Heart left ventricle (tissue), 16 donors: ENCODE measurements at regions not wholly inside any gene's neighbourhood (a gene's known extent, or its start where the extent isn't known, plus 50 kb on each side); places are given as distances from the start of the nearest gene placed in this dataset.

ENCODE experiments used
- ATAC-seq, 4 donors: fragments of 200-7000 bp; cut with Tn5 transposase; one replicate each; pipeline ENCODE4 v1.9.1; 2020 to 2022; ENCODE audit warnings: moderate library complexity in 4 of 4, mild to moderate bottlenecking in 3 of 4, moderate number of reproducible peaks in 1 of 4
- DNase-seq, 5 donors: peaks; one replicate each; pipeline ENCODE4 v3.0.0-alpha.2; 2020
- H3K27ac ChIP-seq, 12 donors: fragments of 200-600 bp; sonication (generic) in 4 of 12; one replicate each; pipeline versions ENCODE4 v1.5.0 to v1.8.0; 2016 to 2022; ENCODE audit warnings: mild to moderate bottlenecking in 2 of 12
- H3K27me3 ChIP-seq, 9 donors: fragments of 200-600 bp; sonication (generic) in 2 of 9; one replicate each; pipeline versions ENCODE4 v1.5.1 to v1.8.0; 2016 to 2022; ENCODE audit warnings: mild to moderate bottlenecking in 3 of 9
- H3K36me3 ChIP-seq, 9 donors: fragments of 200-600 bp; sonication (generic) in 2 of 9; one replicate each; pipeline versions ENCODE4 v1.5.0 to v1.8.0; 2018 to 2022; ENCODE audit warnings: mild to moderate bottlenecking in 2 of 9
- H3K4me1 ChIP-seq, 12 donors: fragments of 200-600 bp; sonication (generic) in 4 of 12; one replicate each; pipeline versions ENCODE4 v1.5.0 to v1.8.0; 2016 to 2022; ENCODE audit warnings: mild to moderate bottlenecking in 3 of 12
- H3K4me3 ChIP-seq, 12 donors: fragments of 200-600 bp; sonication (generic) in 4 of 12; one replicate each; pipeline versions ENCODE4 v1.5.0 to v1.8.0; 2017 to 2022; ENCODE audit warnings: mild to moderate bottlenecking in 9 of 12, moderate library complexity in 4 of 12
- H3K9me3 ChIP-seq, 12 donors: fragments of 200-600 bp; sonication (generic) in 4 of 12; one replicate each; pipeline versions ENCODE4 v1.5.0 to v1.8.0; 2016 to 2022; ENCODE audit warnings: mild to moderate bottlenecking in 1 of 12
- POLR2A ChIP-seq, 2 donors: fragments of 450-650 bp; IDR thresholded peaks; one replicate each; pipeline ENCODE4 v1.6.1; 2017; ENCODE audit warnings: antibody characterized with exemption in 2 of 2, mild to moderate bottlenecking in 2 of 2, moderate library complexity in 2 of 2
- WGBS, 4 donors: extraction: QIAGEN DNeasy Blood & Tissue Kit in 2 of 4; methylation state at CpG; one replicate each; pipeline versions ENCODE4 v1.1.5 to v1.1.7; 2013 to 2018; 5-methylcytosine and 5-hydroxymethylcytosine counted together
- intact Hi-C, 10 donors: fragments of 100-400 bp; cut with DNase I; formaldehyde crosslinking; loops; one replicate each; pipeline versions ENCODE4 v1.11.1 to v1.14.2; 2022
- TF ChIP-seq, protein P1 (sequence below), 12 donors: fragments of 200-600 bp; sonication (generic) in 4 of 12; IDR thresholded peaks; one replicate each; pipeline versions ENCODE4 v1.5.0 to v1.8.0; 2018 to 2022; ENCODE audit warnings: antibody characterized with exemption in 12 of 12, mild to moderate bottlenecking in 5 of 12
- donor health status: ischemic (EF 13 %, LVEDD 7.1; RV severe dilation, severe dysfunction).
- donor health status: healthy with polysubstance abuse.
- donor health status: DM: no; HTN: yes; CAD: no.
- donor health status: DM: no; HTN: no; CAD: no.
- donor health status: ischemic (EF 25% LVEDD 6.9; RV normal size, moderate dysfunction).
- donor health status: ischemic (EF 25% LVEDD 5.7; RV mildly dilated, moderate dysfunction).
- donor health status: healthy.
- donor health status: DM: yes; HTN: yes; CAD: no.
- donor health status: ischemic (EF 35%, LVEDD 5.7; RV mildly dilated, moderate dysfunction).
- donor health status: nonischemic (EF 11% LVEDD 7.7; RV severe dilation, severe dysfunction).
- donor health status: DM: yes; HTN: yes; CAD: no.
- donor health status: PGD.
- donor health status: ischemic (EF 29% LVEDD 5.4; RV normal size, mild dysfunction).
- donor health status: nonischemic (EF 23%, LVEDD 6.1; RV moderate dilation, normal function).

DNA sequence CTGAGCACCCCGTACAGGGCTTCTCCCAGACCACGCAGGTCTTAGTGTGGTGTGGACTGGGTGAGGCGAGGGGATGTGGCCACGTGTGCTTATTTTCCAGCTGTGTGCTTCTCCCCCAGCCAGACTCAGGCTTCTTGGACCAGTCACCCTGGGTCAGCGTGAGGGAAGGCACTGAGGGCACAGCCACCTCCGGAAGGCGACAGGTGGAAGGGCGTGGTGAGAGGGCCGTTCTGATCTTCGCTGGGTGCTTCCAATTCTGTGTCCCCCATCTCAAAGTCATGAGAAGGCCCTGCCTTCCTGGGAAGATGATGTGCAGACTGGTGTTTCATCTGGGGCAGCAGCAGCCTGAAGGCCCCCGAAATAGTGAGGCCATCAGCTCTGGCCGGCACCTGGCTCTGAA lies 169.7 kb upstream of the MYCN start:
- 82 to 96% (median 94%) methylated on average over 10 to 12 of the region's 12 CpGs for WGBS, 4 donors
- DNase-seq (no peak), ATAC-seq (no peak)
- Histone ChIP-seq H3K27ac (no peak overlapping the region), H3K4me3 (no peak overlapping the region), H3K4me1 (no peaks in the 10 kb centered on the region), H3K9me3 (no peaks in the 10 kb centered on the region), H3K27me3 (peaks cover 0 to 5% (median 0%) of the 10 kb centered on the region in 9 donors), H3K36me3 (no peaks in the 10 kb centered on the region)
- intact Hi-C loops = no loop called here
- TF ChIP-seq POLR2A (IDR thresholded peaks at IDR 0.05) = no peak
- TF ChIP-seq, protein P1, sequence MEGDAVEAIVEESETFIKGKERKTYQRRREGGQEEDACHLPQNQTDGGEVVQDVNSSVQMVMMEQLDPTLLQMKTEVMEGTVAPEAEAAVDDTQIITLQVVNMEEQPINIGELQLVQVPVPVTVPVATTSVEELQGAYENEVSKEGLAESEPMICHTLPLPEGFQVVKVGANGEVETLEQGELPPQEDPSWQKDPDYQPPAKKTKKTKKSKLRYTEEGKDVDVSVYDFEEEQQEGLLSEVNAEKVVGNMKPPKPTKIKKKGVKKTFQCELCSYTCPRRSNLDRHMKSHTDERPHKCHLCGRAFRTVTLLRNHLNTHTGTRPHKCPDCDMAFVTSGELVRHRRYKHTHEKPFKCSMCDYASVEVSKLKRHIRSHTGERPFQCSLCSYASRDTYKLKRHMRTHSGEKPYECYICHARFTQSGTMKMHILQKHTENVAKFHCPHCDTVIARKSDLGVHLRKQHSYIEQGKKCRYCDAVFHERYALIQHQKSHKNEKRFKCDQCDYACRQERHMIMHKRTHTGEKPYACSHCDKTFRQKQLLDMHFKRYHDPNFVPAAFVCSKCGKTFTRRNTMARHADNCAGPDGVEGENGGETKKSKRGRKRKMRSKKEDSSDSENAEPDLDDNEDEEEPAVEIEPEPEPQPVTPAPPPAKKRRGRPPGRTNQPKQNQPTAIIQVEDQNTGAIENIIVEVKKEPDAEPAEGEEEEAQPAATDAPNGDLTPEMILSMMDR (IDR thresholded peaks at IDR 0.05) = no peak

DNA sequence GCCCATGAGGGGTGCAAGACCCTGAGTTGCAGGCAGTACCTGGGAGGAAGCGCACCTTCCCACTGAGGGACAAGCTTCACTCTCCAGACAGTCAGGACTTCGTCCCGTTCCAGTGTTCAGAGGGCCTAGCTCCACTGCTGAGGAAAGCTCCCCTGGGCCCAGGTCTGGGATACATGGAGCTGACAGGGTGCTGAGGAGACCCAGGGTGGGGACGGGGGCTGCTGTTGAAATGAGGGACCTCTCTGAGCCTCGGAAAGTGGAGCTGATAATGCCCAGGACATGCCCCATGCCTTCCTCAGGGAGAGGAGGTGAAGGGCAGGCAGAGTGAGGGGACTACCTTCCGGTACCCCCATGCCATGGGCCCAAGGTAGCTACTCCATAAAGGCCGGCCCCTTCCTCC lies 169.2 kb upstream of the MYCN start:
- Histone ChIP-seq H3K27me3 (no peaks in the 10 kb centered on the region), H3K4me3 (no peak overlapping the region), H3K9me3 (no peaks in the 10 kb centered on the region), H3K36me3 (no peaks in the 10 kb centered on the region), H3K4me1 (no peaks in the 10 kb centered on the region), H3K27ac (no peak overlapping the region)
- ATAC-seq = no peak
- TF ChIP-seq POLR2A (IDR thresholded peaks at IDR 0.05) = no peak
- TF ChIP-seq, protein P1 (IDR thresholded peaks at IDR 0.05) = no peak
- 92 to 97% (median 95%) methylated on average over 6 to 7 of the region's 7 CpGs for WGBS, 4 donors
- intact Hi-C loops = no loop called here
- no peak for DNase-seq

DNA sequence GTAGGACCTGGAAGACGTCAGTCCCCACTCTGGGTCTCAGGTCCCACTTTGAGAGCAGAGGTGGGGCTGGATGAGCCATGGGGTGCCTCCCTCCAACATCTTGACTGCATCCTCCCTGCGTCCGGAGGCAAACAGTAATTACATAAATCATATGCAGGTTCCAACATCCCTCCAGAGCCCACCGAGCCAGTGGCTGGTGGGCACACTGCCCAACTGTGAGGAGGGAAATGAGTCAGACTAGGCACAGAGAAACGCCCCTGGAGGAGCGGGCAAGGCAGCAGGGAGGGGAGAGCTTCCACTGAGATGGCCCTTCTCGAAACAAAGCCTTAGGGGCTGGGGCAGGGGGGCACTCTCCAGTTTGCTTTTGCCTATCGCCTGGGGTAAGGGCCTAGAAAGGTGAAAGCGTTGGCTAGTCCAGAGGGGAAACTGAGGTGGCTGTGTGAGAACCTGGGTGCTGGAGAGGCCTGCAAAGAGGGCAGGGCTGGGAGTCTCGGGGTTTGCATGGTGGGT lies 168.2 kb upstream of the MYCN start:
- H3K9me3 ChIP-seq = no peaks in the 10 kb centered on the region
- no peaks in the 10 kb centered on the region for H3K4me1 ChIP-seq
- no peaks in the 10 kb centered on the region for H3K36me3 ChIP-seq
- ATAC-seq = no peak
- intact Hi-C loops = no loop called here
- H3K4me3 ChIP-seq = no peak overlapping the region
- WGBS, 4 donors = 87 to 94% (median 90%) methylated on average over 10 of the region's 10 CpGs
- no peak for DNase-seq
- H3K27me3 ChIP-seq = no peaks in the 10 kb centered on the region
- H3K27ac ChIP-seq = no peak overlapping the region
- TF ChIP-seq POLR2A (IDR thresholded peaks at IDR 0.05) = no peak
- TF ChIP-seq, protein P1 (IDR thresholded peaks at IDR 0.05) = no peak

DNA sequence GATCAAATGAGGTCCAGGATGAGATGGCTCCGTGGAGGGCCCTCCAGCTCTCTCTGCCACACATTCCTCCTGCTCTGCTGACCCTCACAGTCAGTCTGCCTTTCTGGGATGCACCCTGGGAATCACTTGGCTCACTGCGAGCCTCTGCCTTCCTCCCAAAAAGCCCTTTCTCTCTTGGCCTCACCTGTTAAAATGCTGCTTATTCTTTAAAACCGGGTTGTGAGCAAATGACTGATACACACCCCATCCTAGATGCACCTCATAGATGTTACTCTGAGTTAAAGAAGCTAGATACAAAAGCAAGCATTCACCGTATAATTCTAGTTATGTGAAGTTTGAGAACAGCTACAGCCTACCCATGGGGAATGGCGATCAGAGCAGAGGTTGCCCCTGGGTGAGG lies 167.7 kb upstream of the MYCN start:
- WGBS, 4 donors = 72 to 89% (median 85%) methylated on average over 5 of the region's 5 CpGs

More for the DNA sequence above, 167.7 kb upstream of the MYCN start:
- H3K4me1 ChIP-seq = no peaks in the 10 kb centered on the region
- intact Hi-C loops = no loop called here
- no peak overlapping the region for H3K4me3 ChIP-seq
- no peak for ATAC-seq
- H3K27me3 ChIP-seq = no peaks in the 10 kb centered on the region
- H3K36me3 ChIP-seq = no peaks in the 10 kb centered on the region
- DNase-seq = no peak
- H3K9me3 ChIP-seq = no peaks in the 10 kb centered on the region
- TF ChIP-seq POLR2A (IDR thresholded peaks at IDR 0.05) = no peak
- TF ChIP-seq, protein P1 (IDR thresholded peaks at IDR 0.05) = no peak
- no peak overlapping the region for H3K27ac ChIP-seq
